ENCODE measurements at regions not wholly inside any gene's neighbourhood (a gene's known extent, or its start where the extent isn't known, plus 50 kb on each side); places are given as distances from the start of the nearest gene placed in this dataset.

GRCh38 chrX:78476701-78477100 lies 149.3 kb upstream of the CYSLTR1 start:
- no peak for DNase-seq
- Mint-ChIP-seq H3K27me3 (ENCODE audit: low read depth, poor library complexity) (no peaks in the 10 kb centered on the region), H3K4me1 (no peaks in the 10 kb centered on the region), H3K27ac (no peak overlapping the region), H3K9me3 (peaks cover 40% of the 10 kb centered on the region), H3K36me3 (ENCODE audit: low read depth) (no peaks in the 10 kb centered on the region), H3K4me3 (no peak overlapping the region)
- TF ChIP-seq CTCF (IDR thresholded peaks at IDR 0.05), result no peak

GRCh38 chrX:78456909-78457308 lies 129.5 kb upstream of the CYSLTR1 start:
- H3K27ac Mint-ChIP-seq, result no peak overlapping the region
- no peak for DNase-seq
- H3K4me1 Mint-ChIP-seq, result no peaks in the 10 kb centered on the region
- no peaks in the 10 kb centered on the region for H3K27me3 Mint-ChIP-seq (ENCODE audit: low read depth, poor library complexity)
- H3K4me3 Mint-ChIP-seq, result no peak overlapping the region
- H3K36me3 Mint-ChIP-seq (ENCODE audit: low read depth), result no peaks in the 10 kb centered on the region
- TF ChIP-seq CTCF (IDR thresholded peaks at IDR 0.05), result no peak
- H3K9me3 Mint-ChIP-seq, result peaks cover 49% of the 10 kb centered on the region

GRCh38 chrX:78455901-78456300 lies 128.5 kb upstream of the CYSLTR1 start:
- no peak overlapping the region for H3K27ac Mint-ChIP-seq
- no peak overlapping the region for H3K4me3 Mint-ChIP-seq
- no peaks in the 10 kb centered on the region for H3K4me1 Mint-ChIP-seq
- H3K9me3 Mint-ChIP-seq, result peaks cover 44% of the 10 kb centered on the region
- no peak for TF ChIP-seq CTCF (IDR thresholded peaks at IDR 0.05)
- no peaks in the 10 kb centered on the region for H3K27me3 Mint-ChIP-seq (ENCODE audit: low read depth, poor library complexity)
- DNase-seq, result no peak
- no peaks in the 10 kb centered on the region for H3K36me3 Mint-ChIP-seq (ENCODE audit: low read depth)

GRCh38 chrX:78452356-78452755 lies 124.9 kb upstream of the CYSLTR1 start:
- Mint-ChIP-seq H3K4me1 (no peaks in the 10 kb centered on the region), H3K27ac (no peak overlapping the region), H3K9me3 (peaks cover 32% of the 10 kb centered on the region), H3K27me3 (ENCODE audit: low read depth, poor library complexity) (no peaks in the 10 kb centered on the region), H3K4me3 (no peak overlapping the region), H3K36me3 (ENCODE audit: low read depth) (no peaks in the 10 kb centered on the region)
- no peak for DNase-seq
- no peak for TF ChIP-seq CTCF (IDR thresholded peaks at IDR 0.05)

GRCh38 chrX:78437621-78438020 lies 110.2 kb upstream of the CYSLTR1 start:
- Mint-ChIP-seq H3K9me3 (no peaks in the 10 kb centered on the region), H3K27me3 (ENCODE audit: low read depth, poor library complexity) (no peaks in the 10 kb centered on the region), H3K4me1 (no peaks in the 10 kb centered on the region), H3K27ac (no peak overlapping the region), H3K4me3 (no peak overlapping the region), H3K36me3 (ENCODE audit: low read depth) (no peaks in the 10 kb centered on the region)
- no peak for DNase-seq
- no peak for TF ChIP-seq CTCF (IDR thresholded peaks at IDR 0.05)

GRCh38 chrX:78429172-78429571 lies 101.8 kb upstream of the CYSLTR1 start:
- peaks cover 23% of the 10 kb centered on the region for H3K9me3 Mint-ChIP-seq
- no peaks in the 10 kb centered on the region for H3K4me1 Mint-ChIP-seq
- no peaks in the 10 kb centered on the region for H3K27me3 Mint-ChIP-seq (ENCODE audit: low read depth, poor library complexity)
- H3K4me3 Mint-ChIP-seq, result no peak overlapping the region
- TF ChIP-seq CTCF (IDR thresholded peaks at IDR 0.05), result no peak
- no peak overlapping the region for H3K27ac Mint-ChIP-seq
- DNase-seq, result no peak
- H3K36me3 Mint-ChIP-seq (ENCODE audit: low read depth), result no peaks in the 10 kb centered on the region

Measured in nephron progenitor cell (in vitro differentiated cells).